ENCODE measurements at regions not wholly inside any gene's neighbourhood (a gene's known extent, or its start where the extent isn't known, plus 50 kb on each side); places are given as distances from the start of the nearest gene placed in this dataset.

GRCh38 chr13:26811581-26811980 lies 51.0 kb upstream of the GPR12 start:
- no peak for TF ChIP-seq GABPA (IDR thresholded peaks at IDR 0.05; ENCODE audit: low read depth)
- DNase-seq (ENCODE audit: low read depth in 1 of 2, low spot score in 1 of 2), result no peak
- Histone ChIP-seq H3K27me3 (ENCODE audit: insufficient read depth, poor library complexity, severe bottlenecking) (peaks cover 13% of the 10 kb centered on the region), H3K4me3 (replicated peaks; ENCODE audit: insufficient read depth, low read length) (no peak overlapping the region), H3K27ac (replicated peaks) (no peak overlapping the region)
